A673 (cell line): ENCODE measurements at regions not wholly inside any gene's neighbourhood (a gene's known extent, or its start where the extent isn't known, plus 50 kb on each side); places are given as distances from the start of the nearest gene placed in this dataset.

ENCODE experiments used
- CTCF ChIP-seq: fragments of 300-800, 200-600 bp; sonication (generic); conservative IDR thresholded peaks from 2 replicates; pipeline ENCODE4 v1.5.1; 2017; ENCODE audit warnings: low read depth, mild to moderate bottlenecking, antibody characterized with exemption, low read length, moderate library complexity, mixed read lengths
- EZH2 ChIP-seq: fragments of 200-600 bp; sonication (generic); IDR thresholded peaks from 2 replicates; pipeline ENCODE4 v1.6.1; 2017; ENCODE audit warnings: borderline replicate concordance, low read depth, mild to moderate bottlenecking, mixed read lengths, antibody characterized with exemption, low read length; ENCODE audit not compliant: poor library complexity, severe bottlenecking

GRCh38 chr15:81779181-81779580, 266.6 kb downstream of the MEX3B start:
- no peak for TF ChIP-seq CTCF
- no peak for TF ChIP-seq EZH2
